Kidney (tissue), 13 donors: ENCODE measurements at regions not wholly inside any gene's neighbourhood (a gene's known extent, or its start where the extent isn't known, plus 50 kb on each side); places are given as distances from the start of the nearest gene placed in this dataset.
A peak's percentile ranks its signal among the peaks of the same experiment; 100 is the strongest.
"Not testable (repeated sequence)": the region's sequence is repeated elsewhere in the genome, so short reads cannot be mapped to it uniquely, and the experiment has no call there.

ENCODE experiments used
- DNase-seq, 5 donors: peaks; one replicate each; pipeline ENCODE4 v3.0.0-alpha.2; 2013 to 2020
- FAIRE-seq: peaks from 2 replicates; lab custom pipeline; 2012; peaks lifted over from hg19 to GRCh38; lab: Jason Lieb, UNC
- H3K27ac ChIP-seq, 2 donors: one replicate each; pipeline ENCODE4 v1.7.0; 2013; ENCODE audit warnings: low read depth in 2 of 2, low read length in 2 of 2, inconsistent platforms in 1 of 2
- H3K27me3 ChIP-seq: one replicate; pipeline ENCODE4 v1.7.1; 2013; ENCODE audit warnings: low read length, inconsistent platforms; ENCODE audit not compliant: control insufficient read depth, insufficient read depth
- H3K36me3 ChIP-seq, 3 donors: one replicate each; pipeline versions ENCODE4 v1.7.0 to v1.7.1; 2013; ENCODE audit warnings: low read length in 3 of 3, control low read depth in 1 of 3, inconsistent platforms in 1 of 3; ENCODE audit not compliant: insufficient read depth in 3 of 3, control insufficient read depth in 2 of 3
- H3K4me1 ChIP-seq, 3 donors: one replicate each; pipeline versions ENCODE4 v1.7.0 to v1.7.1; 2013; ENCODE audit warnings: low read length in 3 of 3, inconsistent platforms in 1 of 3, low read depth in 1 of 3; ENCODE audit not compliant: control insufficient read depth in 2 of 3, insufficient read depth in 2 of 3
- H3K4me3 ChIP-seq, 3 donors: one replicate each; pipeline versions ENCODE4 v1.7.0 to v1.8.1; 2013; ENCODE audit warnings: low read length in 3 of 3, control low read depth in 1 of 3, inconsistent platforms in 1 of 3
- H3K9ac ChIP-seq, 3 donors: one replicate each; pipeline versions ENCODE4 v1.7.0 to v1.7.1; 2013; ENCODE audit warnings: low read length in 3 of 3, control low read depth in 1 of 3, inconsistent platforms in 1 of 3
- H3K9me3 ChIP-seq, 3 donors: one replicate each; pipeline versions ENCODE4 v1.7.0 to v1.7.1; 2013; ENCODE audit warnings: low read length in 3 of 3, control low read depth in 1 of 3, inconsistent platforms in 1 of 3; ENCODE audit not compliant: control insufficient read depth in 2 of 3, insufficient read depth in 1 of 3
- intact Hi-C: fragments of 100-400 bp; cut with DNase I; formaldehyde crosslinking; loops from one replicate; pipeline ENCODE4 v1.11.1; 2022
- TF ChIP-seq, protein P1 (sequence below): IDR thresholded peaks from 3 replicates; pipeline ENCODE4 v1.5.1; 2012; ENCODE audit warnings: mild to moderate bottlenecking, moderate library complexity, borderline replicate concordance; ENCODE audit not compliant: insufficient read depth; ENCODE audit errors: extremely low read depth
- donor health status: control.
- donor health status: control.
- donor health status: control.
- donor health status: control.
- donor health status: control.
- donor health status: DM: yes; HTN: yes; CAD: no.
- donor health status: Normal renal cell carcinoma (clear cell type).

DNA sequence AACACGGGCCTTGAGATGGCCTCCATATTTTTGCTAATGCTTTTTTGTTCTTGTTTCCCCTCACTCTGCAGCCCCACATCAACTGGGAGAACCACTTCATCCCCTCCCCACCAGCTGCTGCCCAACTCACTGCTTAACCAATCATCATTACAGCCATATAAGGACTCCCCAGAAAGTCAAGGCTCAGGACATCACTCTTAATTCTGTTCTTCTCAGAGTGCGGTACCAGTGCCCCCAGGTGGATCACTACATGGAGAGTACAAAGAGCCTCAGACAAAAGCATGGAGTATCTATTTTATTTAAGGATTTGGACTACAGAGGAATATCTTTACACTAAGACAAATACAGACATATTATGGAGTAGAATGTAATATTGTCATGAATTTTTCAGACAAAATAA is 340.6 kb downstream of the PAX3 start:
- Histone ChIP-seq H3K9ac (no peak overlapping the region), H3K27ac (no peak overlapping the region), H3K36me3 (no peaks in the 10 kb centered on the region), H3K4me3 (no peak overlapping the region), H3K4me1 (no peaks in the 10 kb centered on the region), H3K27me3 (no peaks in the 10 kb centered on the region), H3K9me3 (no peaks in the 10 kb centered on the region)
- TF ChIP-seq, protein P1, sequence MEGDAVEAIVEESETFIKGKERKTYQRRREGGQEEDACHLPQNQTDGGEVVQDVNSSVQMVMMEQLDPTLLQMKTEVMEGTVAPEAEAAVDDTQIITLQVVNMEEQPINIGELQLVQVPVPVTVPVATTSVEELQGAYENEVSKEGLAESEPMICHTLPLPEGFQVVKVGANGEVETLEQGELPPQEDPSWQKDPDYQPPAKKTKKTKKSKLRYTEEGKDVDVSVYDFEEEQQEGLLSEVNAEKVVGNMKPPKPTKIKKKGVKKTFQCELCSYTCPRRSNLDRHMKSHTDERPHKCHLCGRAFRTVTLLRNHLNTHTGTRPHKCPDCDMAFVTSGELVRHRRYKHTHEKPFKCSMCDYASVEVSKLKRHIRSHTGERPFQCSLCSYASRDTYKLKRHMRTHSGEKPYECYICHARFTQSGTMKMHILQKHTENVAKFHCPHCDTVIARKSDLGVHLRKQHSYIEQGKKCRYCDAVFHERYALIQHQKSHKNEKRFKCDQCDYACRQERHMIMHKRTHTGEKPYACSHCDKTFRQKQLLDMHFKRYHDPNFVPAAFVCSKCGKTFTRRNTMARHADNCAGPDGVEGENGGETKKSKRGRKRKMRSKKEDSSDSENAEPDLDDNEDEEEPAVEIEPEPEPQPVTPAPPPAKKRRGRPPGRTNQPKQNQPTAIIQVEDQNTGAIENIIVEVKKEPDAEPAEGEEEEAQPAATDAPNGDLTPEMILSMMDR: no peak
- FAIRE-seq: no peak
- DNase-seq: no peak
- intact Hi-C loops: no loop called here

DNA sequence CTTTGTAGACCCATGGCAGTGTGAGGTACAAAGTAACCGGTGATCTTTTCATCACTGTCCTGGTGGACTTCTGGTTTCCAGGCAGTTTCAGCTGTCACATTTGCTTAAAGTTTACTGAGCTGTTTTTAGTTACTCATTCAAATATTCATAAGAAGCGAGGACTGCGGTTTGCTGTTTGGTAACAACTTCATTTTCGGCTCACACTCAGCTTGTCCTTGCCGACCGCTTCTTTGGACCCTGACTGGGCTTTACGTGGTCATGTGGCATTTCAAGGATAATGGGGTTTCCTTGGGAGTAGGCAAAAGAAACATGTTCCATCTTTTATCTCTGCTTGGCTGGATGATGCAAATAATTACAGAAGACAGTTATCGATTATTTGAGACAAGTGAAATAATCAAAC is 350.7 kb downstream of the PAX3 start:
- TF ChIP-seq, protein P1: no peak
- no peak for DNase-seq
- Histone ChIP-seq H3K4me3 (no peak overlapping the region), H3K27ac (no peak overlapping the region), H3K9ac (no peak overlapping the region), H3K36me3 (no peaks in the 10 kb centered on the region), H3K4me1 (no peaks in the 10 kb centered on the region), H3K27me3 (no peaks in the 10 kb centered on the region), H3K9me3 (no peaks in the 10 kb centered on the region)
- intact Hi-C loops: no loop called here
- no peak for FAIRE-seq

DNA sequence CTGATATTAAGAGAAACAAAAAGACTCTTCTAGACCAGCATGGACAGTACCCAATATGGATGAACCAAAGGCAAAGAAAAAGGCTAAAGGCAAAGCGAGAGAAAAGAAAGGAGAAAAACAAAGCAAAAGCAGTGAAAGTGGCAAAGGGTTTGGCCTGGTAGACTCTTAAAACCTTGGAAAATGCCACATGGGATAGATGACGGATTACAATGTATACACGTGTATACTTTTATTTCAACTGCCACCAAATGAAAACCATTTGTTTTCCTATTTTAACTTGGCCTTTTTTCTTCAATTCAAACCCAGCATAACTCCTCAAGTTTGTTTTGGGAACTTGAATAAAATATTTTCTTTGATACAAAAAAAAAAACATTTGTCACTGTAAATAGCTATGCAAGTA is 354.3 kb downstream of the PAX3 start:
- H3K4me3 ChIP-seq, H3K9me3 ChIP-seq, FAIRE-seq, H3K27ac ChIP-seq, H3K9ac ChIP-seq, DNase-seq, H3K4me1 ChIP-seq, intact Hi-C loops, H3K27me3 ChIP-seq, H3K36me3 ChIP-seq: not testable (repeated sequence)

DNA sequence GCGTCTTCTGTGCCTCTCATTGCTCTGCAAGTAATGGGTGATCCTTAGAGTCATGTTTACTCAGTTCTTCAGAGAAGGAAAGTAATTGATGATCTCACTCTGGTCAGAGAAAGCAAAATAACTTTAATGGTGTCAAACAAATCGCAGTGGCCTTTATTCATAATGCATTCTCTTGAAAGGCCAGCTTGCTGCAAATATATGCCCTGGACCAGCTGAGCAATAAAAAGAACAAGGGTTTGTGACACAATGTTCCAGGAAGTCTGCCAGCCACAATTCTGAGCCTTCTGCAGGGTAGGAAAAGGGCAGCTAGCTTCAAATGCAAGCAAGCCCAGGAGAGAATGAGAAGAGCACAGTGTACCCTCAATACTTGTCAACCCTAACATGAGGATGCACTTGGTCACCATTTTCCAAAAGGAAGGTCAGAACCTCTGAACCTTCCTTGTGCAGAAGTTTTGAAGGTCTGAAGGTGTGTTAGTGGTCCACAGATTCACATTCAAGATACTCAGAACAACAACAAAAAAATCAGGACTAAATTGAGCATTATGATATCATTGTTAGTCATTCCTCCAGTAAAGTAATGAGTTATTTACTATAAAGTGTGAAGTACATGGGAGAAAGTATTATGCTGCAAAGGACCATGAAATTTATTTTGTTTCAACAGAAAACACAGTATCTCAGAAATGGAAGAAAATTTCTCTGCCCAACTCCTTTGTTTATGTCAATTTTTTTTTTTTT is 355.6 kb downstream of the PAX3 start:
- DNase-seq (peak in 2 of 5 donors; percentile 15 to 71), FAIRE-seq (no peak)
- no peak overlapping the region for H3K9ac ChIP-seq
- H3K27me3 ChIP-seq: no peaks in the 10 kb centered on the region
- no peaks in the 10 kb centered on the region for H3K36me3 ChIP-seq
- no peaks in the 10 kb centered on the region for H3K4me1 ChIP-seq
- no peak overlapping the region for H3K27ac ChIP-seq
- no peaks in the 10 kb centered on the region for H3K9me3 ChIP-seq
- intact Hi-C loops: no loop called here
- no peak overlapping the region for H3K4me3 ChIP-seq
- TF ChIP-seq, protein P1: no peak
